Large intestine (tissue), 3 donors: ENCODE measurements at regions not wholly inside any gene's neighbourhood (a gene's known extent, or its start where the extent isn't known, plus 50 kb on each side); places are given as distances from the start of the nearest gene placed in this dataset.
"Not testable (repeated sequence)": the region's sequence is repeated elsewhere in the genome, so short reads cannot be mapped to it uniquely, and the experiment has no call there.

Source experiments
- DNase-seq, 2 donors: peaks; one replicate each; pipeline versions ENCODE4 v3.0.0 to v3.0.0-alpha.2; 2013
- H3K27ac ChIP-seq: one replicate; pipeline ENCODE4 v1.5.1; 2013; ENCODE audit warnings: low read length
- H3K27me3 ChIP-seq: 2 replicates; pipeline ENCODE4 v1.6.1; 2013; ENCODE audit warnings: low read length; ENCODE audit not compliant: control insufficient read depth, insufficient read depth
- H3K36me3 ChIP-seq: 2 replicates; pipeline ENCODE4 v1.6.1; 2013; ENCODE audit warnings: low read length; ENCODE audit not compliant: control insufficient read depth, insufficient read depth
- H3K4me1 ChIP-seq: one replicate; pipeline ENCODE4 v1.6.1; 2013; ENCODE audit warnings: low read length; ENCODE audit not compliant: control insufficient read depth, insufficient read depth
- H3K4me3 ChIP-seq: one replicate; pipeline ENCODE4 v1.5.1; 2013; ENCODE audit warnings: low read length
- H3K9me3 ChIP-seq: one replicate; pipeline ENCODE4 v1.6.1; 2013; ENCODE audit warnings: mild to moderate bottlenecking, low read depth, low read length, moderate library complexity; ENCODE audit not compliant: control insufficient read depth
- WGBS: methylation state at CpG from one replicate; pipeline ENCODE4 v1.1.5; 2013; ENCODE audit warnings: low lambda C conversion rate; ENCODE audit not compliant: insufficient coverage; 5-methylcytosine and 5-hydroxymethylcytosine counted together

DNA sequence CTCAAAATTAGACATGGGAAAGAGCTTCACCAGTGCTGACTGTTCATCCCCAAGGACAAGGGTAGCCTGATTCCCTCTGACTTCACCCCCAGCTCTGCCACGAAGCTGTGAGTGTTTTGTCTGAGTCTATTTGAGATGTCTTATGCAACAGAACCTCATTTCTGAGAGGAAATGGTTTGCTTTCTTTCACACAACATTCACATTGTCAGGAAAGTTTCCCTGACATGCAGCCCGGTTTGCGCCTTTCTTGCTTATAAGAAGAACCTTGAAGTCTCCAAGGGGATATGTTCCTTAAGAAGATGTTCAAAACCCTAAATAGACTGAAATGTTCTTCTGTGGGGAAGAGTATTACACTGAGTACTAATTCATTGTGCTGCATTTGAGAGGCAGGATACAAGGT, 300.5 kb upstream of the CCL2 start:
- no peak overlapping the region for H3K27ac ChIP-seq
- no peaks in the 10 kb centered on the region for H3K36me3 ChIP-seq
- WGBS: no CpG with 5 or more reads among the region's 3 CpGs
- no peak overlapping the region for H3K4me3 ChIP-seq
- no peaks in the 10 kb centered on the region for H3K27me3 ChIP-seq
- no peaks in the 10 kb centered on the region for H3K9me3 ChIP-seq
- DNase-seq: no peak
- H3K4me1 ChIP-seq: no peaks in the 10 kb centered on the region

DNA sequence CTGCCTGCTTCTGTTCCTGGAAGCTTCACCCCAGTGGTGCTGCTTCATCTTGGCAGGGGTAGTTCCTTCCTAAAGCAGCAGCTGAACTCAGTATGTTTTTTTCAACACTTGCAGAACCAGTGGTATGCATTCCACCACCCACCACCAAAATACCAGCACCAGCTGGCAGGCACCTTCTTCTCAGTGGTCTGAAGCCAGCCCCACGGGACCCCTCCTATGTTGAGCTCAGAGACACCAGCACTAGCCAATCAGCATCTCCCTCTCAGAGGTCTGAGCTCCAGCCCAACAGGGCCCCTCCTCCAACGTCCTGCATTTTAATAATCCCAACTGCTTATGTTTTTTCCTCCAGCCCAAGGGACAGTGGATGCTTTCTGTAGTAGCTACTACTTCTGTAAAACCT, 299.6 kb upstream of the CCL2 start:
- H3K27ac ChIP-seq: no peak overlapping the region
- WGBS: no CpG with 5 or more reads among the region's 2 CpGs

DNA sequence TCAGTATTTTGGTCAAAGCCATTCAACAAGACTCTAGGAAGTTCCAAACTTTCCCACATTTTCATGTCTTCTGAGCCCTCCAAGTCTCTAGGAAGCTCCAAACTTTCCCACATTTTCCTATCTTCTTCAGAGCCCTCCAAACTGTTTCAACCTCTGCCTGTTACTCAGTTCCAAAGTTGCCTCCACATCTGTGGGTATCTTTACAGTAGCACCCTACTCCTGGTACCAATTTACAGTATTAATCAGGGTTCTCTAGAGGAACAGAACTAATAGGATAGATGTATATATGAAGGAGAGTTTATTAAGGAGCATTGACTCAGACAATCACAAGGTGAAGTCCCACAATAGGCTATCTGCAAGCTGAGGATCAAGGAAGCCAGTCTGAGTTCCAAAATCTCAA, 296.0 kb upstream of the CCL2 start:
- not testable (repeated sequence) for DNase-seq

More for the DNA sequence above, 299.6 kb upstream of the CCL2 start:
- Histone ChIP-seq H3K9me3 (no peaks in the 10 kb centered on the region), H3K4me3 (no peak overlapping the region), H3K27me3 (no peaks in the 10 kb centered on the region), H3K4me1 (no peaks in the 10 kb centered on the region), H3K36me3 (no peaks in the 10 kb centered on the region)
- no peak for DNase-seq

DNA sequence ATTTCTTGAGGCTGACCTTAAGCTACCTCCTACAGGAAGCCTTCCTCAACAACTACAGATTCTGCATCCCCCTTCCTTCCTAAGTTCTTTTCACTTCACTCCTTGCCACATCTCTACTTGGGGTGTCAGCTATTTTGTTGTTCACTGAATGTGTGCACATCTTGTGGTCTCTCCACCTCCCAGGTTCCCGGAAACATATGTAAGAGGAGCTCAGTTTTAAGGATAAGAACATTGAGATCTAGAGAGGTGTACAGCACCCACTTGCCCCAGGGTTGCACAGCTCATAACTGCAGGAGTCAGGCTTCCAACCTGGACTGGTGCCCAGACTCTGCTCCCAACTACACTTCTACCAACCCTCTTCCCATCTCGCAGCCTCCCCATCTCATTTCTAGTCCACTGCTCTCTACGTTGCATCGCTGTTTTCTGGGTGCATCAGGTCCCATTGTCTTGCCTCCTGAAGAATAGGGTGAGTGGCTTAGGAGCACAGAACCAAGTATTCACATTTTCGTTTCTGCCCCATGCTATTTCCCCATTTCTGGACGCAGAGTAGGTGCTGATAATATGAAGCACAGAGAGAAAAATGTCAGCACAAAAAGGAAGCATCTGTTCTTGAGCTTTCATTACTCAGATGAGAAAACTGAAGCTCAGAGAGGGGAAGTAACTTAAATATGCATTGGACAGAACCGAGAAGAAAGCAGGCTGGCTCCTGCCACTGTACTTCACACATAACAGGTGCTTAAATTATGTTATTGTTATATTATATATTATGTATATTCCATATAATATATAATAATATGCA, 292.0 kb upstream of the CCL2 start:
- no peaks in the 10 kb centered on the region for H3K4me1 ChIP-seq
- H3K27me3 ChIP-seq: peaks cover 3% of the 10 kb centered on the region
- no peaks in the 10 kb centered on the region for H3K36me3 ChIP-seq
- H3K27ac ChIP-seq: no peak overlapping the region
- H3K4me3 ChIP-seq: no peak overlapping the region
- 95% methylated on average over 4 of the region's 7 CpGs for WGBS
- no peaks in the 10 kb centered on the region for H3K9me3 ChIP-seq
- peak in 1 of 2 donors; percentile 10 for DNase-seq

More for the DNA sequence above, 296.0 kb upstream of the CCL2 start:
- not testable (repeated sequence) for H3K27me3 ChIP-seq, H3K4me3 ChIP-seq, H3K4me1 ChIP-seq, H3K27ac ChIP-seq, H3K36me3 ChIP-seq, H3K9me3 ChIP-seq

DNA sequence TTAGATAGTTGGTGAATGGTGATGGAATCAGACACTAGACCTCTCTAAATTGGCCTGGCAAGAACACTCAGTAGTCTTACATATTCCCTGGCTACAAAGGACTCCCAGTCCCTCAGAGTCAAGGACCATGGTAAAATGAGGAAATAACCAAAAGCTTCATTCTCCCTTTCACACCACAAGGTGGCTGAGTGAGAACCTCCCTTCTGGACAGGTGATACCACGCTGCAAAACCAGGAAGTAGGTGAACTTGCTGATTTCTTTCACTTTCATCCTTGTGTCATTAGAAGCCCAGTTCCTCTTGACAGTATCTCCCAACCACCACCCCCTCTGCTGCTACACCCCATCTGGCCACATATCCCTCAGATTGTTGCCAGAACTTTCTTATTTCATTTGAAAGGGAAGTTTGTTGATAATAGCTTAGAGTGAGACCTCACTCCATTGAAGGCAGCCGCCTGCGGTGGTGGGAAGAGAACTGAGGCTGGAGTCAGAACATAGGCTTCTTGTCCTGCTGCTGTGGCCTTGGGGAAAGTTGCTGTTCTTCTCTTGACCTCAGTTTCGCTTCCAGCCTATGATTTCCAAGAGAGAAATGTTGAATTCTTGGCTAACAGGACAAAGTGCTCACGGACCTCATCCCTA, 290.6 kb upstream of the CCL2 start:
- H3K4me3 ChIP-seq: no peak overlapping the region
- peak; percentile 18 to 59 for DNase-seq

DNA sequence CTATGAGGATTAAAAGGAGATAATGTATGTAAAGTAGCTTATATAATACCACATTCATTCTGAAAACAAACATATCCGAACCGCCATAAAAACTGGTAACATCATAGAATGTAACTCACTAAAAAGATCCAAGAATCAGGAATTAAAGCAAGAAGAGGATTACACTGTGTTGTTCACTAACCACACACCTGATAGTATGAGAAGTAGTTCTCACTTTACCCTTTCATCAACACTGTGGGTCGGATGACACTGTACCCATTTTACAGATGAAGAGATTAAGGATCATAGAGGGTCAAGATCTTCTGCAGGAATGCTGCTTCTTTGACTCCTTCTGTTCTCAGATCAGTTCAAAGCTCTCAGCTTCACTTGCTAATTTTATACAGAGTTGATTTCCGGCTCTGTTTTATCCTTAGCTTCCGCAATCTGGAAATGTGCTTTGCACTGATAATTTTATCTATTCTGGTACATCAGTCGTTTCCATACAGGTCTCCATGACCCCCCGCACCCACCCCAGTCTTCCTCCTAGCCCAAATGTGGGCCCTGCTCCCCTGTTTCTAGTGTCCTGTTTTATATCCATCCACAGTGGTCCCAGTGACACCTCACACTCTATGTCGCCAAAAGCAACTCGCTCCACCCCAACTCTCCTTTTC, 288.6 kb upstream of the CCL2 start:
- Histone ChIP-seq H3K9me3 (no peaks in the 10 kb centered on the region), H3K27me3 (no peaks in the 10 kb centered on the region), H3K27ac (no peak overlapping the region), H3K36me3 (no peaks in the 10 kb centered on the region), H3K4me3 (no peak overlapping the region), H3K4me1 (no peaks in the 10 kb centered on the region)
- DNase-seq: no peak
- 73% methylated on average over 4 of the region's 9 CpGs for WGBS

More for the DNA sequence above, 290.6 kb upstream of the CCL2 start:
- H3K36me3 ChIP-seq: no peaks in the 10 kb centered on the region
- H3K27ac ChIP-seq: no peak overlapping the region
- no CpG with 5 or more reads among the region's 5 CpGs for WGBS
- no peaks in the 10 kb centered on the region for H3K9me3 ChIP-seq
- no peaks in the 10 kb centered on the region for H3K4me1 ChIP-seq
- peaks cover 3% of the 10 kb centered on the region for H3K27me3 ChIP-seq

DNA sequence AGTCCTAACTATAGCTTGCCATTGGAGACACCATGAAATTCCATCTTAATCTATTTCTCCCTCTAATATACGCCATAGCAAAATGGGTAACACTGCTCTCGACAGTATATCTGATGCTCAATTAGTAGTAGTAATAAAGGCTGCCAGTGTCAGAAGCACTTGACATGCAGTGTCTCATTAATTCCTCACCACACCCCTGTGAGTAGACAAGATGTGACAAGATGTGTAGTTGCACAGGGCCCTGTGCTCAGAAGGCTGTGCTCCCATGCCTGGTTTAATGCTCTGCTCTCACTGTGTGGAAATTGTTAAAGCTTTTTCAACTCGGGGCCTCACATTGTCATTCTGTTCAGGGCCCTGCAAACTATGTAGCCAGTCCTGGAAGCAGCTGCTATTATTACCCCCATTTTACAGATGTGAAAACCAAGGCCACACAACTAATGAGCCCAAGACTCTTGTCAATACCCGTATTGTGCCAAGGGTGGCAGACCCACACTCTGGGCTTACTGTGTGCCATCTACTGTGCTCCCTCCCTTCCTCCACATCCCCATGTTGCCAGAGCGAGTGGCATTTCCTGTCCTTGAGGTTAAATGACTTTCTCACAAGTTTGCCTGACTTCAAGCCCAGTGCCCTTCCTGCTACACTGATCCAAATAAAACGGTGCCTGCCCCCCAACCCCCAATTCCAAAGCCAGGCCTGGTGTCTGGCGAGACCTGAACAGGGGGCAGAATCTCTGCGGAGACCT, 287.3 kb upstream of the CCL2 start:
- H3K27ac ChIP-seq: no peak overlapping the region
- no peaks in the 10 kb centered on the region for H3K27me3 ChIP-seq
- WGBS: no CpG with 5 or more reads among the region's 8 CpGs
- no peaks in the 10 kb centered on the region for H3K36me3 ChIP-seq
- DNase-seq: no peak
- no peaks in the 10 kb centered on the region for H3K4me1 ChIP-seq
- no peak overlapping the region for H3K4me3 ChIP-seq
- H3K9me3 ChIP-seq: no peaks in the 10 kb centered on the region

DNA sequence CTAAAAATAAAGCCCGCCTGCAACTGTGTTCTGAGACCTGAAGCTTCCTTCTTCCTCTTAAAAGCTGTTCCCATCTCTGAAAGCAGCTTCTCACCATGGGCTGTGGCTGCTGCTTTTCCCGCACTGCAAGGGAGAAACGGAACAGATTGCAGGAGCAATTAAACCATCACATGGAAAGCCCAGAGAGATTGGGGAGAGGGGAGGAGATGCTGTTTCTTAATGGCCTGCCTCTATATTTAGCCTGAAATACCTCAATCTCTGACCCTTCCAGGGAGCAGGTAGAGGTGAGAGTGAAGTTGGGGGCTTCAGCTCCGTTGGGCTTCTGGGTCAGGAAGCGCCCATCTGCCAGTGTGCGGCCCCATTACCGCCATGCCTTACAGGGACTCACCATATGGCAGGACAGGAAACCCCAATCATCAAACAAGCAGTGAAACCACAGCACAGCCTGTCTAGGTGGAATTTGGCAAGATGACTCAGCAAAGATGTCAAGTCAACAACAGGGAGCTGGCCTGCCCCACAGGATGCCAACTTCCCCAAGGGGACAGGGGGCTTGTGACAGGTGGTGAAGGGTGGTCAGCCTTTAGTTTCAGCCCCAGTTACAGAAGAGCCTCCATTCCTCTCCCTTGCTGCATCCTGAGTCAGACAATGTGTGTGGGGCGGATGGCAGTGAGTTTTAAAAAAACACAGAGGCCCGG, 286.6 kb upstream of the CCL2 start:
- H3K9me3 ChIP-seq: no peaks in the 10 kb centered on the region
- no peaks in the 10 kb centered on the region for H3K4me1 ChIP-seq
- no peak overlapping the region for H3K4me3 ChIP-seq
- no peak for DNase-seq
- H3K27ac ChIP-seq: no peak overlapping the region
- no peaks in the 10 kb centered on the region for H3K36me3 ChIP-seq
- no peaks in the 10 kb centered on the region for H3K27me3 ChIP-seq
- WGBS: no CpG with 5 or more reads among the region's 9 CpGs

DNA sequence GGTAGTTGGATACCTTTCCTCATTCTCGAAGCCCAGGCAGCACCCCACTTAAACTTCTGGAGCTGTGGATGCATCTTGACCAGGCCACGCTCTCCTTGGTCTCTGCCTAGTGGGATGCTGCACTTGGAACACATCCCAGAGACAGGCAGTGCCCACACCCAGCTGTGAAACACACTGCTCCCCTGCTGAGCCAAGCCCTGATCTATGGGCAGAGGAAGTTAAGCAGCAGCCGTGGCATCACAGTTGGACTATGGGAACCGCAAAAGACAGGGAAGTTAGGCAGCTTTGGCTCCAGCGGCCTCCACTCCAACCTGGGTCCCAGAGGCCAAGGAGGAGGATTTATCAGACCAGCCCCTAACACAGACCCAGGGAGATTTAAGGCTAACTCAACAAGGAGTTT, 284.8 kb upstream of the CCL2 start:
- H3K27me3 ChIP-seq: no peaks in the 10 kb centered on the region
- H3K4me1 ChIP-seq: no peaks in the 10 kb centered on the region
- DNase-seq: no peak
- H3K27ac ChIP-seq: no peak overlapping the region
- no peaks in the 10 kb centered on the region for H3K9me3 ChIP-seq
- H3K4me3 ChIP-seq: no peak overlapping the region
- no peaks in the 10 kb centered on the region for H3K36me3 ChIP-seq
- WGBS: no CpG with 5 or more reads among the region's 5 CpGs

DNA sequence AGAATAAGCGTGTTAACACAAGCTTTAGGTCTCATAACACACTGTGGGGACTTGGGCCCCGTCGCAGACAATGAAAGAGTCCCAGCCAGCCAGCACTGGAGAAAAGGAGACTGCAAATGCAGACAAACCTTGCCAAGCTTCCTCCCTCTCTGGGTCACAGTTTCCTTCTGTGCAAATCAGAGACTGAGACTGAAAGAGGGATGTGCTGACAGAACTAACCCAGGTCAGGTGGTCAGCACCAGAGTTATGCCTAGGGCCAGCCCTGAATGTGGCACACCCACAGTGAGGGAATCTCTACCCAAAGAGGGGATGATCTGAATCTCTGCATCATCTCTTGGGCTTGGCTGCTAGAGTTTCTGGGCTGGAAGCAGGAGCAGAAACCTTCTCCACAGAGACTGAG, 282.3 kb upstream of the CCL2 start:
- Histone ChIP-seq H3K36me3 (no peaks in the 10 kb centered on the region), H3K4me1 (no peaks in the 10 kb centered on the region), H3K9me3 (no peaks in the 10 kb centered on the region), H3K4me3 (no peak overlapping the region), H3K27me3 (no peaks in the 10 kb centered on the region), H3K27ac (no peak overlapping the region)
- no CpG with 5 or more reads among the region's 3 CpGs for WGBS
- DNase-seq: no peak
